ENCODE measurements at regions not wholly inside any gene's neighbourhood (a gene's known extent, or its start where the extent isn't known, plus 50 kb on each side); places are given as distances from the start of the nearest gene placed in this dataset.

DNA sequence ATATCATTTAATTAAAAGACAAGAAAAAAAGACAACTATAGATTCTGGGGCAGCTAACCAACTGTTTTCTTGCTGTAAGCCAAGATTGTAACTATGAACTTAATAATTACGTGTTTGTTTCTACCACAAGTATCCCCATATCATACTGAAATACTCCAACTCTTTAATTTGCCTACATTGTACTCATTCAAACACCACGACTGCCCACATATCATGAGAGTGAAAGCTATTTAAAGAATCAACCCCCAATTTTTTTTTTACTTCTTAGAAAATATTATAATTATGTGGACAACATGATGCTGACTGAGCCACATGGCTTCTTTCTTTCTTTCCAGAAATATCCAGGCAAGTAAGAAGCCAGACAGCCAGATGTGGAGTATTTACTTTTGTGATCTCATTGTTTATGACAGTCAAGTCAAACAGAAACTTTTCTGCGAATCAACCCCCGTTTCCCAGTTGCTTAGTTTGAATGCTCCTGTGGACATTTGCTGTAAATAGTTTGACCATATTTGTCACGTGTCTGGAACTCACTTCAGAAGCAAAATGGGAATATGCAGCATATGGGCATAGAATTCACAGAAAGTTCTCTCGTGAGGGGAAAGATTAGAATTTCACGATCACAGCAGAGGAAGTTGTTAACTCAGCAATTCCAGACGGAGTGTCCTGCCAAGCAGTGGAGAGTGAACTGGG is 126.8 kb upstream of the PSMD7 start:
- no peak for DNase-seq

DNA sequence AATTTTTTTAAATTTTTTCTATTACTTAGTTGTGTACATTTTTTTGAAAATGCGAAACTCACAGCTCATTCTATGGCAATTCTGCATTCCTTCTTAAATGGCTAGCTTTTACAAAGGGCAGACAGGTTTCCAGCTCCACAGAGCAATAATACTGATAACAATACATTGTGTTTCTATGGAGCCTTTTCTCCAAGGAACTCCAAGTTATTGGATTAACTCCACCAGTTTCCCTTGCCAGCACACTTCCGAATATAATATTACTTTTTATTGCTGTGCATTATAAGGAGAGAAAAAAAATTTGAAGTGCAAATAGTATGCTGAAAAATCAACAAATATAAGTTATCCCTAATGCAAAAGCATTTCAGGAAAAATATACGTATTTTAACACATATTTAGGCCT is 127.5 kb upstream of the PSMD7 start:
- DNase-seq = no peak

- no peak for DNase-seq
Measured at GRCh38 chr16:74168445-74168844, 128.2 kb upstream of the PSMD7 start.

DNA sequence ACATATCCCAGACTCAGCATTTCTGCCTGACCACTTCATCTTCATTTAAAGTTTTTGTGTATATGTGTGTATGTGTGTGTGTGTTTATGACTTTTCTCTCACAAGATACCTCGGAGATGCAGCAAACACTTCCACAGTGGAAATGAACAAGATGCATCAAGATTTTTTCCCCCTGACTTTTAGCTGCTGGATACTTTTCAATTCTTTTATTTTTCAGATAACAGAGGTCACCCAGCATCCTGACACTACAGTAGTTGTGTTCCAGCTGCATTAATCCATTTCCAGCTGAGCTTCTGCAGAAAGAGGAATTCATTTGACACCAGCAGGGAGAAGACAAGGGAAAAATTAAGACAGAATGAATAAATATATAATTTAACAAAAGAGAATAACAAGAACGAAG is 130.2 kb upstream of the PSMD7 start:
- DNase-seq = no peak

- DNase-seq = no peak
Measured at GRCh38 chr16:74165566-74166080, 131.0 kb upstream of the PSMD7 start.

DNA sequence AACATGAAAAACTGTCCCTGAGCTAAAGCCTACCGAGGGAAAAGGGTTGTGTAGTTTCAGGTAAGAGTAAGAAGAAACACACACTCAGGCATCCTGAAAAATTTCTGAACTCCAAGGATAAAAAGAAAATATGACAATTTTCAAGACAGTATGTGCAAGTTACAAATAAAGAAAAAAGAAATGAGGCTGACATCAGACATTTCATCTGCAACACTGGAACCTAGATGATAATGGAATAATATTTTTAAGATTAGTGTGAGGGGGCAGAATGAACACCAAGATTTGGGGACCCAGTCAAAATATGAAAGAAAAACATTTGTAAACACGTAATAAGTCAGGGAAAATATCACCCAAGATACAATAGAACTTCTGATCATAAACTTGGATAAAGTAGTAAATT is 135.9 kb upstream of the PSMD7 start:
- DNase-seq = no peak

- no peak for DNase-seq
Measured at GRCh38 chr16:74153773-74154172, 142.8 kb upstream of the PSMD7 start.

- no peak for DNase-seq
Measured at GRCh38 chr16:74146643-74147042, 150.0 kb upstream of the PSMD7 start.

- DNase-seq = no peak
Measured at GRCh38 chr16:74143171-74143570, 153.4 kb upstream of the PSMD7 start.

DNA sequence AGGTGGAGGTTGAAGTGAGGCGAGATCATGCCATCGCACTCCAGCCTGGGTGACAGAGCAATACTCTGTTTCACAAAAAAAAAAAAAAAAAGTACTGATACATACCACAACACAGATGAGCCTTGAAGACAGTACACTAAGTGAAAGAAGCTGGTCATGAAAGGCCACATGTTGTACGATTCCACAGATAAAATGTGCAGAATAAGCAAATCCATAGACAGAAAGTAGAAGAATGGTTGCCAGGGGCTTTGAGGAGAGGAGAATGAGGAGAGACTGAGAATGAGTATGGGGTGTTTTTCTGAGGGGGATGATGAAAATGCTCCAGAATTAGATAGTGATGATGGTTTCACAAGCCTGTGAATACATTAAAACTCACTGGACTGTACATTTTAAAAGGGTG is 155.6 kb upstream of the PSMD7 start:
- DNase-seq = no peak

- DNase-seq = no peak
Measured at GRCh38 chr16:74140557-74140956, 156.1 kb upstream of the PSMD7 start.

DNA sequence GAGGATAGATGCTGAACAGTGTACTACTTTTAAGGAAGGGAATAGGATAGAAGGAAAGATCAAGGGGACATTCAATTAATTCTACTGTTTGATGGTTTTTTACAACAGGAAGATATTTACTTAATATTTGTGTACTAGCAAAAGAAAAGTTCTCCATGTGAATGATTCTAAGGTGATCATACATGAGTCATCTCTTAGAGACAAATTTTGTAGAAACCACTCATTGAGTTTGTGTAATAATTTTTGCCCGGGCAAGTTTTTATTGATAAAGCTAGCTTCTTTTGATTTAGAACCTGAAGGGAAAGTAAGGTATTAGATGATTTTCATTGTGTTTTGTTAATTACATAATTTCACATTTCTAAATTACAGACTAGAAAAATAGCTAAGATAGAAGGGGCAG is 172.8 kb upstream of the PSMD7 start:
- no peak for DNase-seq

- no peak for DNase-seq
Measured at GRCh38 chr16:74123195-74123594, 173.4 kb upstream of the PSMD7 start.

DNA sequence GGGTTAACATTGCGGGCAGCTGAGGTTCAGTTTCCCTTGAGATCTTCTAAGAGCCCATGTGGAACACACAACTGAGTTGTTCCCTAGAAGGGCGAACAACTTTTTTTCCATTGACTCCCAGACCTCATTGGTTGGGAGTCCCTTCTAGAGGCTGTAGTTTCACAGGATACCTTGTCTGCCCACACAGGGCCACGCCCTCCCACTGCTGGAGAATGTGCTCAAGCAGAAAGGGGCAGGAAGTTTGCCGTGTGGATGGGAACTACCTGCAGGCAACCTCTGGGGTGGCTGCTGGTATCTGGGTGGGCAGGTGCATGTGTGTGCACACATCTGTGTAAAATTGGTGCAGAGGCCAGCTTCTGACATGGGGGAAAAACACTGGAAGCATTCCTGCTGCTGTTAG is 178.8 kb upstream of the PSMD7 start:
- DNase-seq = no peak

DNA sequence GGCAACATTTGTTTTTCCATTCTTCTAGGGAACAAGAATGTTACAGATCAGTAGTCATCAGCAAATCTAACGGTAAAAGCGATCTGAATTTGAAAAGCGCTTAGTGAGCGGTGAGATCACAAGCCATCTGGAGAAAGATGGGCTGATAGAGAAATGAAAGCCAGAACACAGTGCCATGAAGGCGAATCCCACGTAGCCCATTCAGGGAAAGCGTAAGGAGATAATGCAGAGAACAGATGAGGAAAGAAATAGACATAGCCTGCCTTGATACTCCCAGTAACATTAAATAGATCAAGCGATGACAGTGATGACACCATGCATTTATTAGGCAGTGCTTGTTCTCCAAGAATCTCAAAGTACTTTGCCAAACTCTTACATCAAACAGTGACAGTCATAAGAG is 183.1 kb upstream of the PSMD7 start:
- no peak for DNase-seq

- DNase-seq = no peak
Measured at GRCh38 chr16:74111456-74111982, 185.1 kb upstream of the PSMD7 start.

DNA sequence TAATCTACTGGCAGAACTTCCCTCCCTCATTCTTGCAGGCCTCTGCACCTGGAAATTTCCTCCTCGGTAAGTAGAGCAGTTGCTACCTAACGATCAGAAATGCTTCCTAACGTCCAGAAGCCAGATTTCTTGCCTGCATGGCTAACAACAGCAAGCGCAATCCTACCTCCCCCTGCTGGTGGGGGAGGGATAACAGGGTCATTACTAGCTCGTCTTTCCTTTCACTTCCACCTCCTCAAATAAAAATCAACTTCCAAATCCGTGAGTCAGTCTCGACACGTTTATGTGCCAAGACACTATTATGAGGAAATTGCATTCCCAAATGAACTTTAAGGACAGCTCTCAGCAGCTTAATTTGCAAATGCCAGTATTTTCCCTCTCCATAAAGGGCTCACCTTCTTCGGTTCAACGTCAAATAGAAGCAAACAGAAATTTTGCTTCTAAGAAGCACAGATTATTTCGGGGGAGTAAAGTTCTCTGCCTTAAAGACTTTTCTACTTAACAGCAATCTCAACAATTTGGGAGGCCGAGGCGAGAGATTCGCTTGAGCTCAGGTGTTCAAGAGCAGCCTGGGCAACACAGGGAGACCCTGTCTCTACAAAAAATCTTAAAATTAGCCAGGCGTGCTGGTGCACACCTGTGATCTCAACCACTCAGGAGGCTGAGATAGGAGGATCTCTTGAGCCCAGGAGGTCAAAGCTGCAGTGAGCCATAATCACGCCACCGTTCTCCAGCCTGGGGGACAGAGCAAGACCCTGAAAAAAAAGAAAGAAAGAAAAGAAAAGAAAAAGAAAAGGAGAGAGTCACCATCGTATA is 188.6 kb upstream of the PSMD7 start:
- peak; percentile 53 for DNase-seq

DNA sequence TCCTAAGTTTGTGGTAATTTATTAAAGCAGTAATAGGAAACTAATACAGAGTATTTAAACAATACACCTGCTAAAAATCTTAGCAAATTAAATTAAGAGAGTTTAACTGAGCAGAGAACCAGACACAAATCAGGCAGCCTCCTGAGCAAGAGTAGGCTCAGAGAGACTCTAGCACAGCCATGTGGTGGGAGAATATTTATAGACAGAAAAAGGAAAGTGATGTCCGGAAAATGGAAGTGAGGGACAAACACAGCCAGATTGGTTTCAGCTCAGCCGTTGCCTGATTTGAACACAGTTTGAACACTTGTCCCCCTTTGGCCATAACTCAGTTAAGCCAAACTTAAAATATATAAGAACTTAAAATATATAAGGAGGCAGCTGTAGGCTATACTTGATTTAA is 192.6 kb upstream of the PSMD7 start:
- no peak for DNase-seq

DNA sequence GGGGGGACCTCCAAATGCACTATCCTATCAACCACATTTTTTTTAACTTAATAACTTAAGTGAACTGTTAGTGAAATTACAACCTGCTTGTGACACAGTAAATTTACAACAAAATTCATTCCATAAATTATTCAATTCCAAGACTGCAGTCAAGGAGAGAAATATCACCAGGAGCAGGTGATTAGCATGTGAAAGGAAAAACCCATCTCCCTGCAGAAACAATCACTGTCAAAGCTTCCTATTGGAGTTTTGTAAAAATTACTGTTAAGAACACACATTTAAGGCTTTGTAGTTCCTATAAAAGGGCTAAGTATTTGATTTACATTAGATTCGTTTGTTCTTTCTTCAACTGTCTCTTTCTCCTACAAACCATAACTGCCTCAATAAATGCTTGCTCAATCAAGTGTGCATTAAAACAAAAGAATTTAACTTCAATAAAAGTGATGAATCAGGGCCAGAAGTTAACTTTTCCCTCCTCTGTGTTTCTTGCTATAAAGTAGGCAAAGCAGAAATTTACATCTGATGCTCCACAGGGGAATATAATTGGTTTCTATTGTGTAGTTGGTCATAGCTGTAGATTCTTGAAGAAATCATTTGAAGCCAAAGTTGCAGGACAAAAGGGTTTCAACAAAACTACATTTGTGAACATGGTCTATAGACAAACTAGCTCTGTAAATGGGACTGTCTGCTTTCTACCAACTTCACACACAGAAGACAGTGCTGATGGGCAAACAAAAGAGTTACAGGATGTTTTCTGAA is 195.1 kb upstream of the PSMD7 start:
- no peak for DNase-seq

DNA sequence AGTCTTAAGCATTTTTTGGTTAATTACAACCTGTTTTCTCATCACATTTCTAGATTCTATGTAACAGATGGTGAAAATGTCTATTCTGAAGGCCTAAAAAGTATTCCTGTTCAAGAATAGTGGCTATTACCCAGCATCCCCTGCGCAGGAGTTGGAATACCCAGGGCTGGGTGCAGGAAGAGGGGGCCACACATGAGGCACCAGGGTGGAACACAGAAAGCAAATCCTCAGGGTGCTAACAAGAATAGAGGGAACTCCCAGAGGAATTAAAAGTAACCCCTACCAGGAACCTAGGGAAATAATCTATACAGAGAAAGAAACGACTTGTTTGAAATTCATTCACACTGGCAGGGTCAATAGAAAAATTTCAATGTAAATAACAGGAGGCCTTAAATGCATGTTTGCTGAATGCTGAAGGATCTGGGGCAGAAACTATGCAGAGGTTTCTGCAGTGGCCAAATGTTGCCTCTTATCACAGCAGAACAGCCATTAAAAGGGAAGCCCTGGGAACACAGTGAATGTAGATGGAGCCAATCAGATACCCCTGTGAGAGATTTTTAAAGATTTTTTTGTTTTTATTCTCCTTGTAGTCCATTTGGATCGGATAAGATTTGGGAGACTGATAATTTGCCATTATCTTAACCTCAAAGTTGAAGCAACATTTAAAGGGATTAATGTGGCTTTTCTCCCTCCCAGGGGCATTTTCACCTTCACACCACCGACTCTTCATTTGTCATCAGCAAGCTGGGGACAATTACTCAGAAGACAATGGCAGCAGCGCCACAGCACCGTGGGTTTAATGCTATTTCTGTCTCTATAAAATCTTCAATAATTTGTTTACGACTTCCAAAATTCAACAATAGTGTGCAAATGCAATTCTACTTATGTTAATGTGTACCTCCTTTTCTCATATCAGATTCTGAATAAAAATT is 196.0 kb upstream of the PSMD7 start:
- DNase-seq = no peak

GRCh38 chr16:74099530-74099929 is 197.1 kb upstream of the PSMD7 start:
- no peak for DNase-seq

GRCh38 chr16:74094962-74095361 is 201.7 kb upstream of the PSMD7 start:
- no peak for DNase-seq

All from KG1 (cell line).